ENCODE measurements at regions not wholly inside any gene's neighbourhood (a gene's known extent, or its start where the extent isn't known, plus 50 kb on each side); places are given as distances from the start of the nearest gene placed in this dataset.

- Histone ChIP-seq H3K79me2 (ENCODE audit: insufficient read depth, low read length) (no peaks in the 10 kb centered on the region), H3K4me2 (replicated peaks; ENCODE audit: extremely low read depth, low read length, poor library complexity, severe bottlenecking) (no peak overlapping the region), H3K4me3 (replicated peaks in 1 of 3; ENCODE audit: low read depth in 2 of 3, low read length in 3 of 3) (no peak overlapping the region), H3K36me3 (replicated peaks in 1 of 2; ENCODE audit: control insufficient read depth in 1 of 2, insufficient read depth in 2 of 2, low read length in 2 of 2) (no peaks in the 10 kb centered on the region), H3K27ac (ENCODE audit: low read depth in 1 of 2, low read length in 2 of 2) (no peak overlapping the region), H3K27me3 (ENCODE audit: control insufficient read depth in 2 of 2, insufficient read depth in 2 of 2, low read length in 2 of 2) (no peaks in the 10 kb centered on the region), H3K4me1 (ENCODE audit: control insufficient read depth in 1 of 2, insufficient read depth in 2 of 2, low read length in 2 of 2) (no peaks in the 10 kb centered on the region), H3K9ac (ENCODE audit: insufficient read depth, low read length, poor library complexity, severe bottlenecking) (no peak overlapping the region), H3K9me3 (replicated peaks in 1 of 2; ENCODE audit: control insufficient read depth in 1 of 2, insufficient read depth in 1 of 2, low read length in 2 of 2) (no peaks in the 10 kb centered on the region), H2AFZ (ENCODE audit: insufficient read depth, low read depth, low read length, poor library complexity, severe bottlenecking) (no peak overlapping the region), H4K20me1 (ENCODE audit: insufficient read depth, low read length) (no peaks in the 10 kb centered on the region)
- TF ChIP-seq CTCF (IDR thresholded peaks at IDR 0.05), result no peak
- Mint-ChIP-seq H3K27ac (no peak overlapping the region), H3K27me3 (ENCODE audit: low read depth in 3 of 3) (peaks cover 0 to 3% (median 0%) of the 10 kb centered on the region in 3 donors), H3K36me3 (no peaks in the 10 kb centered on the region), H3K4me3 (no peak overlapping the region), H3K4me1 (no peaks in the 10 kb centered on the region), H3K9me3 (peaks cover 0 to 6% (median 2%) of the 10 kb centered on the region in 7 donors)
- DNase-seq, result no peak
- no CpG with 5 or more reads among the region's 2 CpGs for WGBS (ENCODE audit: insufficient coverage)
- intact Hi-C loops (cut with micrococcal nuclease), result no loop called here
These were observed 305.1 kb downstream of the ZNF621 start for GRCh38 chr3:40829876-40830275.

- no peak for DNase-seq
- H3K27me3 ChIP-seq (ENCODE audit: control insufficient read depth in 2 of 2, insufficient read depth in 2 of 2, low read length in 2 of 2), result no peaks in the 10 kb centered on the region
- H3K36me3 Mint-ChIP-seq, result no peaks in the 10 kb centered on the region
- no peak for TF ChIP-seq CTCF (IDR thresholded peaks at IDR 0.05)
- H4K20me1 ChIP-seq (ENCODE audit: insufficient read depth, low read length), result no peaks in the 10 kb centered on the region
- intact Hi-C loops (cut with micrococcal nuclease), result no loop called here
- H3K27ac Mint-ChIP-seq, result no peak overlapping the region
- H3K4me3 ChIP-seq (replicated peaks in 1 of 3; ENCODE audit: low read depth in 2 of 3, low read length in 3 of 3), result no peak overlapping the region
- H3K9me3 Mint-ChIP-seq, result peaks cover 0 to 6% (median 2%) of the 10 kb centered on the region in 7 donors
- H3K27ac ChIP-seq (ENCODE audit: low read depth in 1 of 2, low read length in 2 of 2), result no peak overlapping the region
- no peak overlapping the region for H3K4me2 ChIP-seq (replicated peaks; ENCODE audit: extremely low read depth, low read length, poor library complexity, severe bottlenecking)
- H3K36me3 ChIP-seq (replicated peaks in 1 of 2; ENCODE audit: control insufficient read depth in 1 of 2, insufficient read depth in 2 of 2, low read length in 2 of 2), result no peaks in the 10 kb centered on the region
- H3K79me2 ChIP-seq (ENCODE audit: insufficient read depth, low read length), result no peaks in the 10 kb centered on the region
- H3K9ac ChIP-seq (ENCODE audit: insufficient read depth, low read length, poor library complexity, severe bottlenecking), result no peak overlapping the region
- no peaks in the 10 kb centered on the region for H3K9me3 ChIP-seq (replicated peaks in 1 of 2; ENCODE audit: control insufficient read depth in 1 of 2, insufficient read depth in 1 of 2, low read length in 2 of 2)
- H3K4me1 ChIP-seq (ENCODE audit: control insufficient read depth in 1 of 2, insufficient read depth in 2 of 2, low read length in 2 of 2), result no peaks in the 10 kb centered on the region
- WGBS (ENCODE audit: insufficient coverage), result no CpG with 5 or more reads among the region's 2 CpGs
- no peak overlapping the region for H2AFZ ChIP-seq (ENCODE audit: insufficient read depth, low read depth, low read length, poor library complexity, severe bottlenecking)
- H3K4me1 Mint-ChIP-seq, result no peaks in the 10 kb centered on the region
- peaks cover 0 to 5% (median 0%) of the 10 kb centered on the region in 3 donors for H3K27me3 Mint-ChIP-seq (ENCODE audit: low read depth in 3 of 3)
- no peak overlapping the region for H3K4me3 Mint-ChIP-seq
These were observed 312.5 kb downstream of the ZNF621 start for GRCh38 chr3:40837300-40837699.

Measured in CD14-positive monocyte (primary cell).